Esophagus muscularis mucosa (tissue), 4 donors: ENCODE measurements at regions not wholly inside any gene's neighbourhood (a gene's known extent, or its start where the extent isn't known, plus 50 kb on each side); places are given as distances from the start of the nearest gene placed in this dataset.

Experiments
- CTCF ChIP-seq, 3 experiments: fragments of 200-600 bp in 2 of 3; fragments of 450-650 bp in 1 of 3; sonication (generic) in 2 of 3; IDR thresholded peaks; one replicate each; pipeline ENCODE4 v1.5.1; 2017 to 2019; ENCODE audit warnings: antibody characterized with exemption in 3 of 3, mild to moderate bottlenecking in 2 of 3, moderate library complexity in 1 of 3
- EP300 ChIP-seq: sonication (generic); formaldehyde crosslinking; IDR thresholded peaks from one replicate; pipeline ENCODE4 v1.6.1; 2017; ENCODE audit warnings: antibody characterized with exemption
- POLR2A ChIP-seq: fragments of 450-650 bp; IDR thresholded peaks from one replicate; pipeline ENCODE4 v1.6.1; 2017; ENCODE audit warnings: antibody characterized with exemption, moderate library complexity, mild to moderate bottlenecking, low read depth
- POLR2AphosphoS5 ChIP-seq, 2 donors: sonication (generic); formaldehyde crosslinking; IDR thresholded peaks; one replicate each; pipeline ENCODE4 v1.6.1; 2017; ENCODE audit warnings: antibody characterized with exemption in 2 of 2

GRCh38 chr22:48425641-48426040 lies 1402.0 kb downstream of the BRD1 start:
- TF ChIP-seq CTCF (IDR thresholded peaks at IDR 0.05), result no peak
- TF ChIP-seq POLR2AphosphoS5 (IDR thresholded peaks at IDR 0.05), result no peak
- TF ChIP-seq POLR2A, result no peak
- no peak for TF ChIP-seq EP300
